Endothelial cell of umbilical vein (primary cell): ENCODE measurements at regions not wholly inside any gene's neighbourhood (a gene's known extent, or its start where the extent isn't known, plus 50 kb on each side); places are given as distances from the start of the nearest gene placed in this dataset.

Experiments
- EZH2 ChIP-seq: IDR thresholded peaks from 2 replicates; pipeline ENCODE4 v1.6.1; 2012; ENCODE audit warnings: borderline replicate concordance, low read depth, mild to moderate bottlenecking, moderate library complexity, low read length, inconsistent platforms; ENCODE audit not compliant: severe bottlenecking
- FOS ChIP-seq: IDR thresholded peaks from 2 replicates; pipeline ENCODE4 v1.6.1; 2011; ENCODE audit warnings: mild to moderate bottlenecking, low read length, moderate library complexity, borderline replicate concordance; ENCODE audit not compliant: insufficient read depth
- MYC ChIP-seq: IDR thresholded peaks from one replicate; pipeline ENCODE4 v1.6.1; 2011; ENCODE audit warnings: mild to moderate bottlenecking, low read depth, low read length
- POLR2A ChIP-seq: IDR thresholded peaks from 2 replicates; pipeline ENCODE4 v1.6.1; 2012; ENCODE audit warnings: low read depth, mild to moderate bottlenecking, control low read depth, low read length
- POLR2AphosphoS5 ChIP-seq: IDR thresholded peaks from 2 replicates; pipeline ENCODE4 v1.6.1; 2012; ENCODE audit warnings: low read depth, mild to moderate bottlenecking, control low read depth, low read length, moderate library complexity; ENCODE audit not compliant: insufficient read depth
- TF ChIP-seq, protein P1 (sequence below), 2 donors: IDR thresholded peaks; 1 replicate in 1 of 2; 2 replicates in 1 of 2; pipeline ENCODE4 v1.5.1; 2011; ENCODE audit warnings: low read length in 2 of 2, mild to moderate bottlenecking in 2 of 2, moderate library complexity in 2 of 2, control low read depth in 1 of 2, inconsistent platforms in 1 of 2, low read depth in 1 of 2; ENCODE audit not compliant: insufficient read depth in 1 of 2; ENCODE audit errors: extremely low read depth in 1 of 2
- TF ChIP-seq, protein P2 (sequence below): IDR thresholded peaks from 2 replicates; pipeline ENCODE4 v1.6.1; 2011; ENCODE audit not compliant: insufficient read depth, insufficient read length

DNA sequence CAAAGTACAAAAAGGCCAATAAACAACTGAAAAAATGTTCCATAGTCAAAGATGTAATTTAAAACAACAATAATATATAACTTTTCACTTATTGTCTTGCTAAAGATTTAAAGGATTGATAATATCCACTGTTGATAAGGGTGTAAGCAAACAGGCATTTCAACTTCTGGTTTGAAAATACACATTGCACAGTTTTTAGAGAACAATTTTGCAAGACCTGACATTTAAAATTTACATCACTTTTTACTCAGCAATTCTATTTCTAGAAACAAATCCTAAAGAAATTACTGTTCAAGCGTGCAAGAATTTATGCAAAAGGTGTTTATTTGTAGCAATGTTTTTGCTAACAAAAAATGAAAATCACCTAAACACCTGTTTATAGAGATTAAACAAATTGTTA lies 120.4 kb downstream of the TDRD15 start:
- TF ChIP-seq, protein P1, sequence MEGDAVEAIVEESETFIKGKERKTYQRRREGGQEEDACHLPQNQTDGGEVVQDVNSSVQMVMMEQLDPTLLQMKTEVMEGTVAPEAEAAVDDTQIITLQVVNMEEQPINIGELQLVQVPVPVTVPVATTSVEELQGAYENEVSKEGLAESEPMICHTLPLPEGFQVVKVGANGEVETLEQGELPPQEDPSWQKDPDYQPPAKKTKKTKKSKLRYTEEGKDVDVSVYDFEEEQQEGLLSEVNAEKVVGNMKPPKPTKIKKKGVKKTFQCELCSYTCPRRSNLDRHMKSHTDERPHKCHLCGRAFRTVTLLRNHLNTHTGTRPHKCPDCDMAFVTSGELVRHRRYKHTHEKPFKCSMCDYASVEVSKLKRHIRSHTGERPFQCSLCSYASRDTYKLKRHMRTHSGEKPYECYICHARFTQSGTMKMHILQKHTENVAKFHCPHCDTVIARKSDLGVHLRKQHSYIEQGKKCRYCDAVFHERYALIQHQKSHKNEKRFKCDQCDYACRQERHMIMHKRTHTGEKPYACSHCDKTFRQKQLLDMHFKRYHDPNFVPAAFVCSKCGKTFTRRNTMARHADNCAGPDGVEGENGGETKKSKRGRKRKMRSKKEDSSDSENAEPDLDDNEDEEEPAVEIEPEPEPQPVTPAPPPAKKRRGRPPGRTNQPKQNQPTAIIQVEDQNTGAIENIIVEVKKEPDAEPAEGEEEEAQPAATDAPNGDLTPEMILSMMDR (IDR thresholded peaks at IDR 0.05; ENCODE audit: extremely low read depth in 1 of 2, insufficient read depth in 1 of 2, low read depth in 1 of 2, low read length in 2 of 2): no peak
- TF ChIP-seq EZH2 (no peak), POLR2A (no peak), POLR2AphosphoS5 (no peak), FOS (no peak), MYC (no peak)
- TF ChIP-seq, protein P2, sequence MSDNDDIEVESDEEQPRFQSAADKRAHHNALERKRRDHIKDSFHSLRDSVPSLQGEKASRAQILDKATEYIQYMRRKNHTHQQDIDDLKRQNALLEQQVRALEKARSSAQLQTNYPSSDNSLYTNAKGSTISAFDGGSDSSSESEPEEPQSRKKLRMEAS: no peak
